ENCODE measurements at regions not wholly inside any gene's neighbourhood (a gene's known extent, or its start where the extent isn't known, plus 50 kb on each side); places are given as distances from the start of the nearest gene placed in this dataset.
"Not testable (repeated sequence)": the region's sequence is repeated elsewhere in the genome, so short reads cannot be mapped to it uniquely, and the experiment has no call there.

- intact Hi-C loops (cut with micrococcal nuclease) = no loop called here
Measured at GRCh38 chr4:178953447-178954120, 1511.3 kb upstream of the AGA start.

- intact Hi-C loops (cut with micrococcal nuclease) = no loop called here
Measured at GRCh38 chr4:178955614-178956013, 1513.4 kb upstream of the AGA start.

- intact Hi-C loops (cut with micrococcal nuclease) = no loop called here
Measured at GRCh38 chr4:178958725-178959440, 1516.6 kb upstream of the AGA start.

GRCh38 chr4:178963446-178964045 is 1521.3 kb upstream of the AGA start:
- intact Hi-C loops (cut with micrococcal nuclease) = no loop called here

GRCh38 chr4:178966644-178967043 is 1524.4 kb upstream of the AGA start:
- intact Hi-C loops (cut with micrococcal nuclease) = no loop called here

- intact Hi-C loops (cut with micrococcal nuclease) = no loop called here
Measured at GRCh38 chr4:178970433-178971140, 1528.3 kb upstream of the AGA start.

GRCh38 chr4:178976861-178977260 is 1534.6 kb upstream of the AGA start:
- intact Hi-C loops (cut with micrococcal nuclease) = no loop called here

GRCh38 chr4:178993306-178993705 is 1551.1 kb upstream of the AGA start:
- intact Hi-C loops (cut with micrococcal nuclease) = no loop called here

- intact Hi-C loops (cut with micrococcal nuclease) = no loop called here
Measured at GRCh38 chr4:179001918-179002317, 1559.7 kb upstream of the AGA start.

- intact Hi-C loops (cut with micrococcal nuclease) = no loop called here
Measured at GRCh38 chr4:179007755-179008154, 1565.5 kb upstream of the AGA start.

GRCh38 chr4:179017581-179017980 is 1575.3 kb upstream of the AGA start:
- intact Hi-C loops (cut with micrococcal nuclease) = no loop called here

GRCh38 chr4:179027569-179027968 is 1585.3 kb upstream of the AGA start:
- intact Hi-C loops (cut with micrococcal nuclease) = no loop called here

- intact Hi-C loops (cut with micrococcal nuclease) = no loop called here
Measured at GRCh38 chr4:179028321-179028720, 1586.1 kb upstream of the AGA start.

GRCh38 chr4:179029683-179030082 is 1587.4 kb upstream of the AGA start:
- intact Hi-C loops (cut with micrococcal nuclease) = no loop called here

GRCh38 chr4:179040259-179040658 is 1598.0 kb upstream of the AGA start:
- intact Hi-C loops (cut with micrococcal nuclease) = no loop called here

- intact Hi-C loops (cut with micrococcal nuclease) = no loop called here
Measured at GRCh38 chr4:179048839-179049453, 1606.7 kb upstream of the AGA start.

GRCh38 chr4:179051206-179051605 is 1609.0 kb upstream of the AGA start:
- intact Hi-C loops (cut with micrococcal nuclease) = no loop called here

- intact Hi-C loops (cut with micrococcal nuclease) = no loop called here
Measured at GRCh38 chr4:179059396-179059795, 1617.2 kb upstream of the AGA start.

GRCh38 chr4:179066254-179066653 is 1624.0 kb upstream of the AGA start:
- intact Hi-C loops (cut with micrococcal nuclease) = not testable (repeated sequence)

- intact Hi-C loops (cut with micrococcal nuclease) = no loop called here
Measured at GRCh38 chr4:179071131-179071530, 1628.9 kb upstream of the AGA start.

GRCh38 chr4:179076865-179077264 is 1634.6 kb upstream of the AGA start:
- intact Hi-C loops (cut with micrococcal nuclease) = no loop called here
